Thoracic aorta (tissue), 2 donors: ENCODE measurements at regions not wholly inside any gene's neighbourhood (a gene's known extent, or its start where the extent isn't known, plus 50 kb on each side); places are given as distances from the start of the nearest gene placed in this dataset.
"Not testable (repeated sequence)": the region's sequence is repeated elsewhere in the genome, so short reads cannot be mapped to it uniquely, and the experiment has no call there.

Source experiments
- ATAC-seq: fragments of 150-250 bp; one replicate; pipeline ENCODE4 v1.8.0; 2017; ENCODE audit warnings: low read depth; ENCODE audit not compliant: insufficient number of reproducible peaks, low FRiP score
- DNase-seq: peaks from one replicate; pipeline ENCODE4 v3.0.0-alpha.2; 2020; ENCODE audit warnings: low spot score
- H3K27ac ChIP-seq, 2 donors: fragments of 200-600 bp; sonication (generic); 1 replicate in 1 of 2; 2 replicates in 1 of 2; pipeline ENCODE4 v1.5.1; 2016; ENCODE audit warnings: mild to moderate bottlenecking in 2 of 2, moderate library complexity in 2 of 2
- H3K27me3 ChIP-seq: fragments of 200-600 bp; sonication (generic); replicated peaks from 2 replicates; pipeline ENCODE4 v1.6.0; 2016; ENCODE audit warnings: mild to moderate bottlenecking; ENCODE audit not compliant: insufficient read depth
- H3K36me3 ChIP-seq: fragments of 200-600 bp; sonication (generic); one replicate; pipeline ENCODE4 v1.5.1; 2016
- H3K4me1 ChIP-seq, 2 donors: fragments of 200-600 bp; sonication (generic); 1 replicate in 1 of 2; 2 replicates in 1 of 2; pipeline versions ENCODE4 v1.5.1 to v1.6.0; 2016; ENCODE audit warnings: low read depth in 2 of 2, mild to moderate bottlenecking in 1 of 2; ENCODE audit not compliant: control insufficient read depth in 1 of 2
- H3K4me3 ChIP-seq: fragments of 200-600 bp; sonication (generic); 2 replicates; pipeline ENCODE4 v1.5.1; 2016; ENCODE audit warnings: mild to moderate bottlenecking
- H3K9me3 ChIP-seq: fragments of 200-600 bp; sonication (generic); 2 replicates; pipeline ENCODE4 v1.5.1; 2016
- TF ChIP-seq, protein P1 (sequence below): fragments of 200-600 bp; sonication (generic); IDR thresholded peaks from one replicate; pipeline ENCODE4 v1.5.1; 2019; ENCODE audit warnings: antibody characterized with exemption

DNA sequence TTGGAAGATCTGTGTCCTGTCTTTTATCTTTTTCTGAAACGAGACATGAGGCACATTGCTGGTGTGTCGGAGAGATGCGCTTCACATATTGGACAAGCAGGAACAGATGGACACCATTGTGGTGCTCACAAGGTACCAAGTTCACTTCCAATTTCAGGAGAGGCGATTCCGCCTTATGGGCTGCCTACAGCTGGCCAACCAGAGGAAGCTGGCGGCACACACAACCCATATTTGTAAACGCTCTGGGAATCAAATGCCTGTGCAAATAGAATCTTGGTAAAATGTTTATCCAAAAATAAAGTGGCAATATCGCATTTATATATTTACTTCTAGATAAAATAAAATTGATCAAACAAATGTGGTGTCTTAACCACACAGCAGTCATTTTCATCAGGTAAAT is 337.4 kb downstream of the TCERG1L start:
- ATAC-seq (no peak), DNase-seq (no peak)
- Histone ChIP-seq H3K36me3 (no peaks in the 10 kb centered on the region), H3K4me1 (no peaks in the 10 kb centered on the region), H3K27ac (no peak overlapping the region), H3K9me3 (no peaks in the 10 kb centered on the region), H3K27me3 (no peaks in the 10 kb centered on the region), H3K4me3 (no peak overlapping the region)
- TF ChIP-seq, protein P1, sequence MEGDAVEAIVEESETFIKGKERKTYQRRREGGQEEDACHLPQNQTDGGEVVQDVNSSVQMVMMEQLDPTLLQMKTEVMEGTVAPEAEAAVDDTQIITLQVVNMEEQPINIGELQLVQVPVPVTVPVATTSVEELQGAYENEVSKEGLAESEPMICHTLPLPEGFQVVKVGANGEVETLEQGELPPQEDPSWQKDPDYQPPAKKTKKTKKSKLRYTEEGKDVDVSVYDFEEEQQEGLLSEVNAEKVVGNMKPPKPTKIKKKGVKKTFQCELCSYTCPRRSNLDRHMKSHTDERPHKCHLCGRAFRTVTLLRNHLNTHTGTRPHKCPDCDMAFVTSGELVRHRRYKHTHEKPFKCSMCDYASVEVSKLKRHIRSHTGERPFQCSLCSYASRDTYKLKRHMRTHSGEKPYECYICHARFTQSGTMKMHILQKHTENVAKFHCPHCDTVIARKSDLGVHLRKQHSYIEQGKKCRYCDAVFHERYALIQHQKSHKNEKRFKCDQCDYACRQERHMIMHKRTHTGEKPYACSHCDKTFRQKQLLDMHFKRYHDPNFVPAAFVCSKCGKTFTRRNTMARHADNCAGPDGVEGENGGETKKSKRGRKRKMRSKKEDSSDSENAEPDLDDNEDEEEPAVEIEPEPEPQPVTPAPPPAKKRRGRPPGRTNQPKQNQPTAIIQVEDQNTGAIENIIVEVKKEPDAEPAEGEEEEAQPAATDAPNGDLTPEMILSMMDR, result no peak

DNA sequence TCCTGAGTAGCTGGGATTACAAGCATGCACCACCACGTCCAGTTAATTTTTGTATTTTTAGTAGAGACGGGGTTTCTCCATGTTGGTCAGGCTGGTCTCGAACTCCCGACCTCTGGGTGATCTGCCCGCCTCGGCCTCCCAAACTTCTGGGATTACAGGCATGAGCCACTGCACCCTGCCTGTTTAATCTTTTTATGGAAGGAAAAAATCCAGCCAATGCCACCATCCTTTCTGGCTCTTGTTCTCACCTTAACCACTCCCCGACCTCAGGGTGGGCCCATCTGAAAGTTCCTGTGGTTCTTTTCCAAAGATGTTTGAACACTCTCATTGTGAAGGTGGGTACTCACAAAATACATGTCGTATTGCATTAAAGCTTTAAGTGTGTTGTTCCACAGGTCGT is 336.2 kb downstream of the TCERG1L start:
- not testable (repeated sequence) for H3K27me3 ChIP-seq, H3K36me3 ChIP-seq, DNase-seq, H3K4me1 ChIP-seq, H3K27ac ChIP-seq, H3K4me3 ChIP-seq, H3K9me3 ChIP-seq, ATAC-seq

DNA sequence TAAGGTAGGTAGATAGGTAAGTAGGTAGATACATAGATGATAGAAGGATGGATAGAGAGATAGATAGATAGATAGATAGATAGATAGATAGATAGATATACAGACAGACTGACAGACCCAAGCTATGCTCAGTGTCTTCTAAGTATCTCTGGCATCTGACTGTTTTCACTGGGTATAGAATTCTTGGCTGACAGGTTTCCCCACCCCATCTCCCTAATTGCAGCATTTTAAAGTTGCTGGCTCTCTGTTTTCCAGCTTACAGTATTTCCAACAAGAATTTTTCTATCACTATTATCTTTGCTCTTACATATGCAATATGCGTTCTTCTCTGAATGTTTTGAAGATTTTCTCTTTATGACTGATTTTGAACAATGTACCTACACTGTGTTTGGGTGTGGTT is 328.7 kb downstream of the TCERG1L start:
- Histone ChIP-seq H3K27me3 (no peaks in the 10 kb centered on the region), H3K4me3 (no peak overlapping the region), H3K27ac (no peak overlapping the region), H3K9me3 (no peaks in the 10 kb centered on the region), H3K36me3 (no peaks in the 10 kb centered on the region), H3K4me1 (no peaks in the 10 kb centered on the region)
- DNase-seq (no peak), ATAC-seq (no peak)
- TF ChIP-seq, protein P1, result no peak

DNA sequence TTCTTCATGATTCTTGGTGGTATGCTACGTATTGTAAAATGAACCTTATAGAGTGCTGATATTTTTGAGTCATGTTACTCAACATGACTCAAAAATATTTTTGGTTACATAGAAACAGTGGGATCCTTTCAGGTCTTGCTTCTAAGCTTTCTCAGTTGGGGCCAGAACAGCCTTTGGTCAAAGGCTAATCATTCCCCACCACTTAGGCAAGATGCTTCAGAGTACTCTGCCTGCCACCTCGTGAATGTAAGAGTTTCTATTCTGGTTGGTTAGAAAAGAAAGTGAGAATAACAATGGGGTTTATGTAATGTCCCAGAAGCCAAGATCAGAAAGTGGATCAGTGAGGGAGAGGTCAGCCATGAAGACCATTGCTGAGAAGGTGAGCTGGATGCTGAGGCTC is 327.8 kb downstream of the TCERG1L start:
- Histone ChIP-seq H3K4me1 (no peaks in the 10 kb centered on the region), H3K4me3 (no peak overlapping the region), H3K36me3 (no peaks in the 10 kb centered on the region), H3K9me3 (no peaks in the 10 kb centered on the region), H3K27me3 (no peaks in the 10 kb centered on the region), H3K27ac (no peak overlapping the region)
- DNase-seq (no peak), ATAC-seq (no peak)
- TF ChIP-seq, protein P1, result no peak

- TF ChIP-seq, protein P1, result no peak
- ATAC-seq (no peak), DNase-seq (no peak)
Observed at GRCh38 chr10:130984686-130985085, 326.8 kb downstream of the TCERG1L start.

GRCh38 chr10:130985158-130985753 is 326.3 kb downstream of the TCERG1L start:
- H3K4me1 ChIP-seq, result no peaks in the 10 kb centered on the region
- no peak overlapping the region for H3K27ac ChIP-seq
- H3K9me3 ChIP-seq, result no peaks in the 10 kb centered on the region
- no peak overlapping the region for H3K4me3 ChIP-seq
- TF ChIP-seq, protein P1, result no peak
- H3K36me3 ChIP-seq, result no peaks in the 10 kb centered on the region
- DNase-seq (no peak), ATAC-seq (no peak)
- no peaks in the 10 kb centered on the region for H3K27me3 ChIP-seq

More at GRCh38 chr10:130984686-130985085, 326.8 kb downstream of the TCERG1L start:
- no peaks in the 10 kb centered on the region for H3K4me1 ChIP-seq
- no peaks in the 10 kb centered on the region for H3K36me3 ChIP-seq
- H3K27me3 ChIP-seq, result no peaks in the 10 kb centered on the region
- no peak overlapping the region for H3K4me3 ChIP-seq
- no peaks in the 10 kb centered on the region for H3K9me3 ChIP-seq
- no peak overlapping the region for H3K27ac ChIP-seq
